CD14-positive monocyte (primary cell): ENCODE measurements at regions not wholly inside any gene's neighbourhood (a gene's known extent, or its start where the extent isn't known, plus 50 kb on each side); places are given as distances from the start of the nearest gene placed in this dataset.
"Not testable (repeated sequence)": the region's sequence is repeated elsewhere in the genome, so short reads cannot be mapped to it uniquely, and the experiment has no call there.

ENCODE experiments used
- DNase-seq, 3 donors: peaks; one replicate each; pipeline ENCODE4 v3.0.0-alpha.2; 2011 to 2022
- H2AFZ ChIP-seq: 2 replicates; pipeline ENCODE4 v1.6.0; 2012; ENCODE audit warnings: mild to moderate bottlenecking, low read depth, low read length, inconsistent platforms; ENCODE audit not compliant: insufficient read depth, poor library complexity, severe bottlenecking
- H3K27ac ChIP-seq, 2 donors: 1 replicate in 1 of 2; 2 replicates in 1 of 2; pipeline ENCODE4 v1.5.1; 2012 to 2013; ENCODE audit warnings: low read length in 2 of 2, control low read depth in 1 of 2, inconsistent platforms in 1 of 2, low read depth in 1 of 2, mild to moderate bottlenecking in 1 of 2
- H3K27me3 ChIP-seq, 2 donors: one replicate each; pipeline versions ENCODE4 v1.6.0 to v1.6.1; 2011 to 2013; ENCODE audit warnings: low read length in 2 of 2; ENCODE audit not compliant: control insufficient read depth in 2 of 2, insufficient read depth in 2 of 2
- H3K36me3 ChIP-seq, 2 donors: replicated peaks in 1 of 2; 1 replicate in 1 of 2; 2 replicates in 1 of 2; pipeline versions ENCODE4 v1.5.1 to v1.6.1; 2012 to 2013; ENCODE audit warnings: low read length in 2 of 2, control low read depth in 1 of 2, inconsistent platforms in 1 of 2, mild to moderate bottlenecking in 1 of 2; ENCODE audit not compliant: insufficient read depth in 2 of 2, control insufficient read depth in 1 of 2
- H3K4me1 ChIP-seq, 2 donors: 1 replicate in 1 of 2; 2 replicates in 1 of 2; pipeline versions ENCODE4 v1.5.1 to v1.6.1; 2012 to 2013; ENCODE audit warnings: low read length in 2 of 2, control low read depth in 1 of 2, inconsistent platforms in 1 of 2, mild to moderate bottlenecking in 1 of 2, moderate library complexity in 1 of 2; ENCODE audit not compliant: insufficient read depth in 2 of 2, control insufficient read depth in 1 of 2
- H3K4me2 ChIP-seq: replicated peaks from 2 replicates; pipeline ENCODE3; 2012; ENCODE audit warnings: low read length, moderate library complexity, mild to moderate bottlenecking; ENCODE audit not compliant: poor library complexity, severe bottlenecking; ENCODE audit errors: extremely low read depth
- H3K4me3 ChIP-seq, 3 experiments: fragments of 200-600 bp in 1 of 3; sonication (generic) in 1 of 3; replicated peaks in 1 of 3; 1 replicate in 2 of 3; 2 replicates in 1 of 3; pipeline ENCODE4 v1.5.1; 2011 to 2013; ENCODE audit warnings: low read length in 3 of 3, mild to moderate bottlenecking in 3 of 3, control low read depth in 2 of 3, low read depth in 2 of 3, inconsistent platforms in 1 of 3, moderate library complexity in 1 of 3
- H3K79me2 ChIP-seq: 2 replicates; pipeline ENCODE4 v1.6.0; 2012; ENCODE audit warnings: mild to moderate bottlenecking, control low read depth, inconsistent platforms, low read length, moderate library complexity; ENCODE audit not compliant: insufficient read depth
- H3K9ac ChIP-seq: 2 replicates; pipeline ENCODE4 v1.6.0; 2017; ENCODE audit warnings: low read length, mild to moderate bottlenecking; ENCODE audit not compliant: insufficient read depth, poor library complexity, severe bottlenecking
- H3K9me3 ChIP-seq, 2 donors: replicated peaks in 1 of 2; 1 replicate in 1 of 2; 2 replicates in 1 of 2; pipeline versions ENCODE4 v1.5.1 to v1.6.1; 2012 to 2013; ENCODE audit warnings: low read length in 2 of 2, control low read depth in 1 of 2; ENCODE audit not compliant: control insufficient read depth in 1 of 2, insufficient read depth in 1 of 2
- H4K20me1 ChIP-seq: 2 replicates; pipeline ENCODE4 v1.6.0; 2012; ENCODE audit warnings: mild to moderate bottlenecking, low read length, control low read depth, moderate library complexity; ENCODE audit not compliant: insufficient read depth
- H3K27ac Mint-ChIP-seq, 7 donors: one replicate each; pipeline ENCODE4 v1.8.0; 2020; ENCODE audit warnings: mild to moderate bottlenecking in 7 of 7, mixed read lengths in 7 of 7, moderate library complexity in 6 of 7, inconsistent platforms in 2 of 7
- H3K27me3 Mint-ChIP-seq, 3 donors: one replicate each; pipeline ENCODE4 v1.8.0; 2021 to 2022; ENCODE audit warnings: low read depth in 3 of 3, mild to moderate bottlenecking in 3 of 3, mixed read lengths in 3 of 3, moderate library complexity in 3 of 3, inconsistent platforms in 1 of 3
- H3K36me3 Mint-ChIP-seq, 2 donors: one replicate each; pipeline ENCODE4 v1.8.0; 2020; ENCODE audit warnings: mixed read lengths in 2 of 2, inconsistent platforms in 1 of 2, mild to moderate bottlenecking in 1 of 2
- H3K4me1 Mint-ChIP-seq: one replicate; pipeline ENCODE4 v1.8.0; 2020; ENCODE audit warnings: mild to moderate bottlenecking, mixed read lengths
- H3K4me3 Mint-ChIP-seq, 2 donors: one replicate each; pipeline ENCODE4 v1.8.0; 2020; ENCODE audit warnings: mild to moderate bottlenecking in 2 of 2, mixed read lengths in 2 of 2, moderate library complexity in 1 of 2
- H3K9me3 Mint-ChIP-seq, 7 donors: one replicate each; pipeline ENCODE4 v1.8.0; 2020 to 2022; ENCODE audit warnings: mixed read lengths in 7 of 7, mild to moderate bottlenecking in 6 of 7, moderate library complexity in 6 of 7, inconsistent platforms in 2 of 7
- WGBS: methylation state at CpG from one replicate; pipeline ENCODE4 v1.1.5; 2013; ENCODE audit warnings: missing lambda C conversion rate; ENCODE audit not compliant: insufficient coverage; 5-methylcytosine and 5-hydroxymethylcytosine counted together
- intact Hi-C, 2 donors: fragments of 100-400 bp; cut with micrococcal nuclease; formaldehyde crosslinking; loops; one replicate each; pipeline versions ENCODE4 v1.15.0 to v1.15.1; 2023
- TF ChIP-seq, protein P1 (sequence below): fragments of 200-600 bp; IDR thresholded peaks from one replicate; pipeline ENCODE4 v1.8.0; 2022; ENCODE audit warnings: antibody characterized with exemption, mild to moderate bottlenecking

DNA sequence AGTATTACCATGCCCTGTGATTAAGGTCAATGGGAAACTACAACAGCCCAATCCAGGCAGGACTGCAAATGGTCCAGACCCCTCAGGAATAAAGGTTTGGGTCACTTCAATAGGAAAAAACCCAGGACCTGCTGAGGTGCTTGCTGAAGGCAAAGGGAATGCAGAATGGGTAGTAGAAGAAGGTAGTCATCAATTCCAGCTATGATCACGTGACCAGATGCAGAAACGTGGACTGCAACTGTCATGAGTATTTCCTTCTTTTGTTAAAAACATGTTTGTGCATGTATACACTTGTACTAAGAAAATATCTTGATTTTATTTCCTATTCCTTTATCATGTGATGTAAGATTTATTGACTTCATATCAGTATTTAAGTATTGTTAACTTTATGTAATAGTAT, 319.6 kb upstream of the FGF16 start:
- H3K4me2 ChIP-seq, H3K36me3 Mint-ChIP-seq, H3K4me3 ChIP-seq, H3K4me1 ChIP-seq, H3K27ac ChIP-seq, intact Hi-C loops, DNase-seq, H3K27me3 Mint-ChIP-seq, H3K4me3 Mint-ChIP-seq, H3K27ac Mint-ChIP-seq, H3K36me3 ChIP-seq, H3K9ac ChIP-seq, H3K27me3 ChIP-seq, H2AFZ ChIP-seq, H3K79me2 ChIP-seq, H4K20me1 ChIP-seq, H3K4me1 Mint-ChIP-seq: not testable (repeated sequence)
- peaks cover 0 to 33% (median 4%) of the 10 kb centered on the region in 7 donors for H3K9me3 Mint-ChIP-seq
- no CpG with 5 or more reads among the region's 2 CpGs for WGBS
- H3K9me3 ChIP-seq: peaks cover 0 to 11% of the 10 kb centered on the region in 2 donors

DNA sequence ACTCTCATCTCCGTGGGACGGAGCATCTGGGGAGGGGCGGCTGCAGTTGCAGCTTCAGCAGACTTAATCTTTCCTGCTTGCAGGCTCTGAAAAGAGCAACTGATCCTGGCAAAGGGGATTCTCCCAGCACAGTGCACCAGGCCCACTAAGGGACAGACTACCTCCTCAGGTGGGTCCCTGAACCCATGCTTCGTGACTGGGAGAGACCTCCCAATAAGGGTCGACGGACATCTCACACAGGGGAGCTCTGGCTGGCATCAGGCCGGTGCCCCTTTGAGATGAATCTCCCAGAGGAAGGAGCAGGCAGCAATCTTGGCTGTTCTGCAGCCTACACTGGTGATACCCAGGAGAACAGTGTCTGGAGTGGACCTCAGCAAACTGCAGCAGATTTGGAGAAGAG, 303.3 kb upstream of the FGF16 start:
- Histone ChIP-seq H3K4me2 (no peak overlapping the region), H2AFZ (no peak overlapping the region), H3K9ac (no peak overlapping the region), H3K4me1 (no peaks in the 10 kb centered on the region), H3K9me3 (peaks cover 4 to 13% of the 10 kb centered on the region in 2 donors), H3K27me3 (no peaks in the 10 kb centered on the region), H3K4me3 (no peak overlapping the region), H3K79me2 (no peaks in the 10 kb centered on the region), H4K20me1 (no peaks in the 10 kb centered on the region), H3K36me3 (no peaks in the 10 kb centered on the region), H3K27ac (no peak overlapping the region)
- Mint-ChIP-seq H3K36me3 (no peaks in the 10 kb centered on the region), H3K4me1 (no peaks in the 10 kb centered on the region), H3K27ac (no peak overlapping the region), H3K4me3 (no peak overlapping the region), H3K27me3 (peaks cover 0 to 2% (median 0%) of the 10 kb centered on the region in 3 donors), H3K9me3 (peaks cover 0 to 19% (median 4%) of the 10 kb centered on the region in 7 donors)
- WGBS: 89% methylated on average over 4 of the region's 7 CpGs
- intact Hi-C loops: no loop called here
- DNase-seq: no peak
- TF ChIP-seq, protein P1, sequence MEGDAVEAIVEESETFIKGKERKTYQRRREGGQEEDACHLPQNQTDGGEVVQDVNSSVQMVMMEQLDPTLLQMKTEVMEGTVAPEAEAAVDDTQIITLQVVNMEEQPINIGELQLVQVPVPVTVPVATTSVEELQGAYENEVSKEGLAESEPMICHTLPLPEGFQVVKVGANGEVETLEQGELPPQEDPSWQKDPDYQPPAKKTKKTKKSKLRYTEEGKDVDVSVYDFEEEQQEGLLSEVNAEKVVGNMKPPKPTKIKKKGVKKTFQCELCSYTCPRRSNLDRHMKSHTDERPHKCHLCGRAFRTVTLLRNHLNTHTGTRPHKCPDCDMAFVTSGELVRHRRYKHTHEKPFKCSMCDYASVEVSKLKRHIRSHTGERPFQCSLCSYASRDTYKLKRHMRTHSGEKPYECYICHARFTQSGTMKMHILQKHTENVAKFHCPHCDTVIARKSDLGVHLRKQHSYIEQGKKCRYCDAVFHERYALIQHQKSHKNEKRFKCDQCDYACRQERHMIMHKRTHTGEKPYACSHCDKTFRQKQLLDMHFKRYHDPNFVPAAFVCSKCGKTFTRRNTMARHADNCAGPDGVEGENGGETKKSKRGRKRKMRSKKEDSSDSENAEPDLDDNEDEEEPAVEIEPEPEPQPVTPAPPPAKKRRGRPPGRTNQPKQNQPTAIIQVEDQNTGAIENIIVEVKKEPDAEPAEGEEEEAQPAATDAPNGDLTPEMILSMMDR: no peak
